ENCODE measurements at regions not wholly inside any gene's neighbourhood (a gene's known extent, or its start where the extent isn't known, plus 50 kb on each side); places are given as distances from the start of the nearest gene placed in this dataset.

- H3K4me3 ChIP-seq: no peak overlapping the region
- no peak for TF ChIP-seq CTCF (IDR thresholded peaks at IDR 0.05)
- TF ChIP-seq POLR2A (IDR thresholded peaks at IDR 0.05): no peak
- no peak overlapping the region for H3K27ac ChIP-seq
- no peaks in the 10 kb centered on the region for H3K27me3 ChIP-seq
- H3K36me3 ChIP-seq (ENCODE audit: low read depth, missing control alignments): no peaks in the 10 kb centered on the region
- intact Hi-C loops (cut with DNase I; ENCODE audit: low total_unique reads): no loop called here
- no peaks in the 10 kb centered on the region for H3K9me3 ChIP-seq
- 91 to 96% methylated on average over 1 of the region's 1 CpG for WGBS, 2 donors
- DNase-seq: no peak
- peaks cover 34% of the 10 kb centered on the region for H3K4me1 ChIP-seq
Measured at GRCh38 chr1:224496826-224497225, 62.2 kb upstream of the WDR26 start.

GRCh38 chr1:224497714-224498573, 63.3 kb upstream of the WDR26 start:
- Histone ChIP-seq H3K9me3 (no peaks in the 10 kb centered on the region), H3K27me3 (no peaks in the 10 kb centered on the region), H3K4me1 (peaks cover 45% of the 10 kb centered on the region), H3K4me3 (no peak overlapping the region), H3K27ac (peak overlapping the region in 1 of 2 donors; percentile 64), H3K36me3 (ENCODE audit: low read depth, missing control alignments) (no peaks in the 10 kb centered on the region)
- TF ChIP-seq POLR2A (IDR thresholded peaks at IDR 0.05) (no peak), CTCF (IDR thresholded peaks at IDR 0.05) (no peak)
- intact Hi-C loops (cut with DNase I; ENCODE audit: low total_unique reads): no loop called here
- WGBS, 2 donors: 57 to 71% methylated on average over 3 of the region's 3 CpGs
- peak; percentile 33 for DNase-seq

- no peaks in the 10 kb centered on the region for H3K9me3 ChIP-seq
- H3K27me3 ChIP-seq: no peaks in the 10 kb centered on the region
- DNase-seq: peak; percentile 45
- TF ChIP-seq POLR2A (IDR thresholded peaks at IDR 0.05) (no peak), CTCF (IDR thresholded peaks at IDR 0.05) (no peak)
- 67 to 76% methylated on average over 12 of the region's 12 CpGs for WGBS, 2 donors
- H3K4me3 ChIP-seq: no peak overlapping the region
- intact Hi-C loops (cut with DNase I; ENCODE audit: low total_unique reads): no loop called here
- no peaks in the 10 kb centered on the region for H3K36me3 ChIP-seq (ENCODE audit: low read depth, missing control alignments)
- peaks cover 53% of the 10 kb centered on the region for H3K4me1 ChIP-seq
- H3K27ac ChIP-seq: peak overlapping the region in 1 of 2 donors; percentile 64
Measured at GRCh38 chr1:224498574-224499170, 64.1 kb upstream of the WDR26 start.

GRCh38 chr1:224499204-224499603, 64.6 kb upstream of the WDR26 start:
- H3K9me3 ChIP-seq: no peaks in the 10 kb centered on the region
- intact Hi-C loops (cut with DNase I; ENCODE audit: low total_unique reads): no loop called here
- no peak for TF ChIP-seq POLR2A (IDR thresholded peaks at IDR 0.05)
- no peak for TF ChIP-seq CTCF (IDR thresholded peaks at IDR 0.05)
- 67 to 71% methylated on average over 2 of the region's 2 CpGs for WGBS, 2 donors
- H3K4me1 ChIP-seq: peaks cover 58% of the 10 kb centered on the region
- no peaks in the 10 kb centered on the region for H3K36me3 ChIP-seq (ENCODE audit: low read depth, missing control alignments)
- no peak overlapping the region for H3K27ac ChIP-seq
- no peak for DNase-seq
- H3K4me3 ChIP-seq: no peak overlapping the region
- H3K27me3 ChIP-seq: no peaks in the 10 kb centered on the region
